ENCODE measurements at regions not wholly inside any gene's neighbourhood (a gene's known extent, or its start where the extent isn't known, plus 50 kb on each side); places are given as distances from the start of the nearest gene placed in this dataset.

DNA sequence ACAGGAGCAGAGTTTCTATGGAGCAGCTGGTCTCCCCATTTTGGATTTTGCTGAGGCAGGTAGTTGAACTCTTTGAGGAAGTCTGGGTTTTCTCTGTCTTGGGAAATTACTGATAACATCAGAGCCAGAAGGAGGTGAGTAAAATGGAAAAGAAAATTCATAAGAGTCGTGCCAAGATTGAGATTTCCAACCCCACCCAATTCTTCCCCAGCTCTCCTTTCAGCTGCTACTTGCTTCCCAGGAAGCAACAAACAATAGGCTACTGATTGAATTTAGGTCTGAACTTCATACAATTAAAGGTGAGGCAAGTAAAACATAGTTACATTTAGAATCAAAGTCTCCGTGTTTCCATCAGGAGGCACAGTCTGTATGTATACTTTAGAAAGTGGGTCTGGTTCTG lies 54.6 kb upstream of the EOLA2 start:
- no peak for DNase-seq

DNA sequence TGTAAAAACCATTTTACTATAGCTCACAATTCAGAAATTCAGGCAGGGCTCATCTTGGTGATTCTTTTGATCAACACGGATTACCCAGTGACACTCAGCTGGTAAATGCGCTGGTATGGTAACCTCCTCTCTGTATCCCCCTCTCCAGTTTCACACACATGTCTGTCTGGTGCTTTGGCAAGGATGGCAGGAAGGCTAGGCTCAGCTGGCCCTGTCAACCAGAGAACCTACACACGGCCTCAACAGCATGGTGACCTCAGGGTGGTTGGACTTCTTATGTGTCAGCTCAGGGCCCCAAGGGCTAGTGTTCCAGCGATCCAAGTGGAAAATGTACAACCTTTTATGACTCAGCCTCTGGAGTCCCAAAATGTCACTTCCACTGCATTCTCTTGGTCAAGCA lies 55.7 kb upstream of the EOLA2 start:
- no peak for DNase-seq

DNA sequence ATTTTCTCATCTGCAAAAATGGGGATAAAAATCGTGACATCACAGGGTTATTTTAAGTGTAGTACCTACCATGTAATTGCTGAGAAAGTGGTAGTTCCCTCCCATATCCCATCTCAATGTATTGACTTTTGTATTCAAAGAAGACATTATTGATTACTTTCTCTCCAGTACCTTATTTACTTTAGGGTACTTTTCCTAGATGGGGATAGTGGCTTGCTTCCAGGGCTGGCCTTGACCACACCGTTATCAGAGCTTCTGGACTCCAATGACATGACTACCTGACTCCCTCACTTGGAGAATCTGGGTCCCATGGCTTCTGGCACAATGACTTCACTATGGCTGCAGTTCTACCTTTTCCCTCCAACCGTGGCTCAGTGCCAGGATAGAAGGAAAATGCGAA lies 58.2 kb upstream of the EOLA2 start:
- DNase-seq: no peak

DNA sequence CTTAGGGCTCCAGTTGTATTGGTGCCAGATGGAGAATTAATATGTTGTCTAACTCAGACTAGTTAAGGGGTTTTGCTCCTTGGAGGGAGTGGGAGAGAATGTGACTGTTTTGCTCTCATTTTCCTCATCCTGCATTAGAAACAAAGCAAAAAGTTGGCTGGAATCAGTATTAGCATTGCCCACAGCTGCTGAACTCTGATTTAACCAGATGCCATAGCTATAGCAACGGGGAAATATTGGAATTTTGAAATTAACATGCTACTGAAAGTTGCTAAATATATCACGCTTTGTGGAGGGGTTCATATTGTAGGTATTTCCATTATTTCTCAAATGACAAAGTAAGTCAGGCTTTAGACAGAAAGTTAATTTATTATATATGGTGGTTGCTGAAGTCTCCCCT lies 66.7 kb upstream of the EOLA2 start:
- no peak for DNase-seq

DNA sequence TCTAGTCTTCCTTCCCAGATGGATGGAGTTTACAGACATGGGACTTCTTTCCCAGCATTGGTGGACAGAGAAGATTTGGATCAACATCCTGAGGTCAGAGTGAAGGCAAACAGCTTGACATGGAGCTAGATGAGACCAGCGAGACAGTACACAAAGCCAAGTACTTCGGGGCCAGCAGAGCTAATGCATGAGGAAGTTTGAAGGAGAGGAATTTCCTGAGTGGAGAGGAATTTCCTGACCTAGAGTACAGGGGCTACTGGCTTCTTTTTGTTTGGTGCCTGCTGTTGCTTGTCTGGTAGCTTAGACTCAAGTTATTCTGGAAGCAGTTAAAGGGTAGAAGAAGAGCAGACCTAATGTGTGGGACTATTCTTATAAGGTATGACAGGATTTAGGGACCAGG lies 69.1 kb upstream of the EOLA2 start:
- no peak for DNase-seq

DNA sequence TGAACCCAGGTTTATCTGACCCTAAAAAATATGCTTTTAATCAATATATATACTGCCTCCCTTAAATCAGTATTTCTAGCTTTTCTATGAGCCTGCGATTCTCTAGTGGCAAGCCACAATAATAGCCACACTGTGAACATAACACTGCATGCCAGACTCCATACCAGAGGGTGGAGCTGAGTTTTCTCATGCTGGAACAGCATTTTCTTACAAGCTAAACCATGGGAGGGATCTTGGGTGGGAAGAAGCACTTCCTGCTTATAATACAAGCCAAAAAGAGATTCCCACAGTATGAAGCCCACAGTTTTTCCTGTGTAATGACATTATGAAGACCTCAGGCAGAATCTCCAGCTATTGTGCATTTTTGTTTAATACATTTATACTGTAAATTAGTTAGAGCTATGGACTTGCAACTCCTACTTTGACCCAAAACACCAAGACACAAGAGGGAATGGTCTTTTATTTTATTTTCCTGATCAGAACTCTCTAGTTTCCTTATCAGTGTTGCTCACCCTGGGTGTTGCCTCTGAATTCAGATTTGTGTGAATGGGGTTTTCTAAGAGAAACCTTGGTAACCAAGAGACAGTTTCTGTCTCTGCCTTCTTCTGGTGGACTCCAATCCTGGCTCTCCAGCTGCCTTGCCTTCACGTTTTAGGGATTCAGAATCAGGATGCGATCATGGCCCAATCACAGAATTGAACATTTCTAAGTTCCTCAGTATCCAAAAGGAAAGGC lies 74.5 kb upstream of the EOLA2 start:
- no peak for DNase-seq

DNA sequence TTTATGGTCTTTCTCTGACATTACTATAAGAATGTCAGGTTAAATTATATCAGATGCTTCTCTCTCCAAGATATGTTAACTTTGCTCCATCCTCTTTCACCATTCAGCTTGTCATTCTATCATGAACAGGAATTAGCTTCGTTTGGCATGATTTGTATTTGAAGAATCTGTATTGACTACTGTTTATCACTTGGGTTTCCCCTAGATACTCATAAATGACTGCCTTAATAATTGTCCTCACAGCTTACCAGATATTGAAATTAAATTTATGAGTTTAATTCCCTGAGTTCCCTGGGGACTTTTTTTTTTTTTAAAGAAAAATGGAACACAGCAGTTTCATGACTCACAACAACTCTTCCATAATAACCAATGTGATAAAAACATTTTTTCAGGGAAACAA lies 76.2 kb upstream of the EOLA2 start:
- DNase-seq: no peak

DNA sequence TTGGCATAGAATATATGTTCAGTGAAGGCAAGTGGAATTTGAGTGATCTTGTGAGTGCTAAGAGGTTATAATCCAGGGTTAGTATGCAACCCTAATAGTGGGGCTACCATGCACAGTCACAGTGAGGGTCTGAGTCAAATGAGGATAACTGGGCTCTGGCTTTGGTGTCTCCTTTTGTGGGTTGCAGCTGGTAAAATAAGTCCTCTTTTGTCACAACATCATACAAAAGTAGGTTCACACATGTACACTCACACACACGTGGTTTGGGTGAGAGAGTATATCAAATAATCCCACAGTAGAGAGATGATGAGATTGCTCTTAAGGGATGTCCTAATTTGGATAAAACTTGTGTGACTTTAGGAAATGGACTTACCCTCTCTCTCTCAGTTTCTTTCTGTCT lies 79.6 kb upstream of the EOLA2 start:
- no peak for DNase-seq

DNA sequence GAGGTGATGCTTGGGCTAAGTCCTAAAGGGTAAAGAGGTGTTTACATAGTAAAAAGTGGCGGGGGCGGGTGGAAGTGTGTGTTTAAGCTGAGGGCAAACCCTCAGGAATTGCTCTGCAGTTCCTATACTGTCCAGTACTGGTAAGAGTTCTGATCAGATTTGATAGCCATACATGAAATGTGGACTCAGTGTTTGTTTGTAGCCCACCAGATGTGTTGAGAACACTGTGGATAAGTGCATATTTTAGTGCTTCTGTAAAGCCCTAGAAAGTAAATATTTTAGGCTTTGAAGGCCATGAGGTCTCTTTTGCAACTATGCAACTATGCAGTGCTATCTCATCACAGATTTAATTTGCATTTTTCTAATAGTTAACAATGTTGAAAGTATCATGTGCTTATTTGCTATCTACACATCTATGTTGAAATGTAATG lies 80.7 kb upstream of the EOLA2 start:
- no peak for DNase-seq

DNA sequence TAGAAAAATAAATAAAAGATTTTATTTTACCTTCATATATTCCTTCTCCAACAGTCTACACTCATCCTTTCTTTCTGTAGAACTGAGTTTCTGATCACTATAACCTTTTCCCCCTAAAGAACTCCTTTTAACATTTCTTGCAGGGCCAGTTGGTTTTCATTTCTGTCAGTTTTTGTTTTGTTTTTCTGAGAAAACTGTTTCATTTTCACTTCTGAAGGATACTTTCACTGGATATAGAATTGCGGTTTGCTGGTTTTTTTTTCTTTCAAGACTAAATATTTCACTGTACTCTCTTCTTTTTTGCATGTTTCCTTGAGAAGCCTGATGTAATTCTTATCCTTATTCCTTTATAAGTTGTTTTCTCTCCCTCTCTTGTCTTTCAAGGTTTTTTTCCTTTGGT lies 90.4 kb upstream of the EOLA2 start:
- no peak for DNase-seq

DNA sequence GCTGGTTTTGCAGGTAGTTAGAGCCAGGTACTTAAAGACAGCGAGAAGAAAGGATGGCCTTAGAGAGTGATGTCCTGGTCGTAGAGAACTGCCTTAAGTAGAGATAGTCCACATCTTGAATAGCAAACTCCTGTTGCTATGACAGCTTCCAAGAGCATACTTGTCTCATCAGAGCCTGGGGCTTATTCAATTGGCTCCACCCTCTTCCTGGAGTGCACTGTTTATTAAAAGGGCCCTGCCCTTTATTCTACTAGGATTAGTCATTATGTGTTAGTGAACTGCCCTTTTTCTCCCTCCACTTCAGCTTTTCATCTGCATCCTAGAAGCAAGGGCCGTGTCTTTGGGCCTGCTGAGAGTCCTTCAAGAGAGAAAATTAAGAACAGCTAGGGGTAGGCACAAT lies 94.5 kb upstream of the EOLA2 start:
- DNase-seq: no peak

DNA sequence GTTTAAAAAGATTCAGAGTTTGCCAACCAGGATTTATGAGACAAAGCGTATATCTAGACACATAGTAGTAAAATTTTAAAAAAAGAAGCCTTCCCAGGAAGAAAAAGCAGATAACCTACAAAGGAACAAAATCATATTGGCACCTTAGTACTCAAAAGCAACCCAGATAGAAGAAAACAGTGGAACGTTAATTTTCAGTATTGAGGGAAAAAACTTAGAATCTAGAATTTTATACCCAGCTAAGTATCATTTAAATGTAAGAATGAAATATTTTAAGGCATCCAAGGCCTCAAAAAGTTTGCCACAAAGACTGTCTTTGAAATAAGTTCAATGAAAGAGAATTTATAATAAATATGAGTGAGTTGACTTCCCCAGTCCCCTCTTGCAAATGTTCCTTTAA lies 96.5 kb upstream of the EOLA2 start:
- no peak for DNase-seq

DNA sequence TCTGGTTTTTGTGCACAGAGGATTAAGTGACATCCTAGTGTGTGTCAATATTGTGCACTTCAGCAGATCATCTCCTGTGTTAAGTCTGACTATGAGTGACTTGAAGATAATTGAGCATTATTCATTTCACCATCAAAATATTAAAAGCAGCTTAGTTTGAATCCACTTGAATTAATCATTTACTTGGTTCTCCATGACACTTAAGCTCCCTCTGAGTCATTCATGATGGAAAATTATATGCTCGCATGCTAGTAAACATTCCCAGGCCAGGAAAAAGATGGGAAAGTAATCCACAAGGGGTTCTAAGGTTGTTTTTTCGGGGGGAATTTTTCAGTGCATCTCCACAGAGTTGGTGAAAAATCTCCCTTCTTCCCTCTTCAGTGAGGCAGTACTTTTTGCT lies 97.2 kb upstream of the EOLA2 start:
- DNase-seq: no peak

DNA sequence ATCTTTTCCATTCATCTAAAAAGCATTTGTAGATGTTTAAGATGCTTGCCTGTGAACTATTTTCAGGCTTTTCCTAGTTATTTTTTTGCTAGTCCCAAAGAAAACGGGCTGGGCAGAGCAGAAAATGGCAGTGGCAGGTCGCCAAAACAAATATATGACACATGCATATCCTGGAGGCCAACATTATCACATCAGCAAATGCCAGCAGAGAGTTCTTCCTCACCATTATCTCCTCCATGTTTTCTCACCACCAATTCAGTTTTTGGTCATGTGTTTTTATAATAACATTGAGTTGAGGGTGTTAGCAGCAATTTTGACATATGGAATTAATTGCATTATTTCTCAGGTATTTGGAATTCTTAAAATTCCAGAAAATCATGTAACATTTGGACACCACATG lies 97.9 kb upstream of the EOLA2 start:
- no peak for DNase-seq

DNA sequence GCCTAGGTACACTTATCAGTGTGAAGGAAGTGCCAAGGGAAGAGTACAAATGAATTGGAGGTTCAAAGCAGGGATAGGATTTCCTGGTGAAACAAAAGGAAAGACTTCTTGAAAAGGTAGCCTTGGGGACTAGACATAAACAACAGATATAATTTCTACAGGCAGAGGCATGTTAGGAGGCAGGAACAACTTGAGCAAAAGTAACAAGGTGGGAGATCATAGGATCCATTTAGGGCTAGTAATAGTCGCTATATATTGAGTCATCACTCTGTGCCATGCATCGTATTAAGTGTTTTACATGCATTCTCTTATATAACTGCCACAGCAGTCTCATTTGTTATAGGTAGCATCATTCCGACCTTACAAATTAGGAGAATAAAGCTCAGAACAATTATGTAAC lies 98.3 kb upstream of the EOLA2 start:
- no peak for DNase-seq

DNA sequence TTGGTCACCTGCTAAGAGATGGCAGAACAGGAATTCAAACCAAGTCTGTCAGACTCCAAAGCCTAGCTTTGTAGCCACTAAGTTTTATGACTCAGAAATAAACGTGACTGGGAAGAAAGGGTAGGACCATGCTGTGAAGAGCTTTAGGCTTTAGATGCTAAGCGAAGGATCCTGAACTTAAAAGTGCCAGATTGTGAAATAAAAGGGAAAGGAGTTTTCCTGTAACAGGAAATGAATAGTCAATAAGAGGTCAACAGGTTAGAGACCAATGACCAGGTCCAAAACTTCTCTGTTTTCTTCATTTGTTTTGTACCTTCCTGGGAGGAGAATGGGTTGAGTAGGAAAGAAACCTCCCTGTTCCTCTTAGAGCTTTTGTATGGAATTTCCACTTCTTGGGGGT lies 98.8 kb upstream of the EOLA2 start:
- no peak for DNase-seq

DNA sequence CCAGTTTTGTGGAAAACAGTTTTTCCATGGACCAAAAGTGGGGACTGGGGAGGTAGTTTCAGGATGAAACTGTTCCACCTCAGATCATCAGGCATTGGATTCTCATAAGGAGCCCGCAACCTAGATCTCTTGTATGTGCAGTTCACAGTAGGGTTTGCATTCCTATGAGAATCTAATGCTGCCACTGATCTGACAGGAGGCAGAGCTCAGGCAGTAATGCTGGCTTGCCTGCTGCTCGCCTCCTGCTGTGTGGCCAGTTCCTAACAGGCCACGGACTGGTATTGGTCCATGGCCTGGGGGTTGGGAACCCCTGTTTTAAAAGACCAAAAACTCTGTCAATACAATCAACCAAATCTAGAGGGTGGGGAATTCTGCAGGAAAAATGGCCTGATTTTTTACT lies 100.0 kb upstream of the EOLA2 start:
- DNase-seq: no peak

DNA sequence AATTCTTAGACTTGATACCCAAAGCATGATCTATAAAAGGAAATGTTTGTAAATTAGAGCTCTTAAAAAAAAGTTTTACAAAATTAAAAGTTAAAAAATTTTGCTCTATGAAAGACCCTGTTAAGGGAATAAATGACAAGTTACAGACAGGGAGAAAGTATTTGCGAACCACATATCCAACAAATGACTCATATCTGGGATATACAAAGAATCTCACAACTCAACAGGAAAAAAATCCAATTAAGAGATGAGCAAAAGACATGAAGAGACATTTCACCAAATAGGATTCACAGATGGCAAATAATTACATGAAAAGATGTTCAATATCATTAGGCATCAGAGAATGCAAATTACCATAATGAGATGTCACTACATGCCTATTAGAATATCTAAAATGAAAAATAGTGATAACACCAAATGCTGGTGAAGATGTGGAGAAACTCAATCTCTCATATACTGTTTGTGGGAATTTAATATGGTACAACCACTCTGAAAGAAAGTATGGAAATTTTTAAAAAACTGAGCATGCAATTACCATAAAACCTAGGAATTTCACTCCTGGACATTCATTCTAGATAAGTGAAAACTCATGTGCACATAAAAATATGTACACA lies 100.8 kb upstream of the EOLA2 start:
- DNase-seq: no peak

DNA sequence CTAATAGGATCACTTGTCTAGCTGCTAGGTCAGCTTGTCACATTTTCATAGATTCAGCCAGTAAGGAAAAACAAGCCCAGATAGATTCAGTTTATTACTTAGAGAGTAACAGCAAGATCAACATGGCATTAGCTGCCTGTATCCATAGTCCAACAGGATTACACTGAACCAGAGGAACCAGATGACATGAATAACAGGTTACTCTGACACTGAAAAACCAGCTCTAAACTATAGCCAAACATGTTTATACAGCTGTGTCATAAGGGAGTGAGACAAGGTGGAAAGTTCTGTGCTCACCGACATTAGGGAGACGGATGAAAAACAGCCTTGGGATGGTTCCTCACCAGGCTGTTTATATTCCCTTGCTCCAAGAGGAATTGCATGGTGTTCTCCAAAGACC lies 102.9 kb upstream of the EOLA2 start:
- no peak for DNase-seq

DNA sequence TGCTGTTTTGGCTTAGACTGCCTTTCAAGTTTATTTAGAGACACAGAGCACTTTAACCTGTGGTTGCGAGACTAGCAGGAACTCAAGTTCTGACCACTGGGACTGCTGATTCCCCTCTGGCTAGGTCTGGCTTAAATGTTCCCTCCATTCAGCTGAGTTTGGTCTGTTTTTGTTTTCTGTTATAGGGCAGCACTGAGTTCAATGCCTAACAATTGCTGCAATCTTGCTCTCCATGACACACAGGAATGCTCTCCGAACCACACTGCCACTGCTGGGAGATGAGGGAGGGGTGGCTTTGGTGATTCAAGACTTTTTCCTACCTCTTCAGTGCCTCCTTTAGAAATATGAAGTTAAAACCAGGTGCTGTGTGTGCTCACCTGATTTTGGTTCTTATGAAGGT lies 106.3 kb upstream of the EOLA2 start:
- DNase-seq: no peak

DNA sequence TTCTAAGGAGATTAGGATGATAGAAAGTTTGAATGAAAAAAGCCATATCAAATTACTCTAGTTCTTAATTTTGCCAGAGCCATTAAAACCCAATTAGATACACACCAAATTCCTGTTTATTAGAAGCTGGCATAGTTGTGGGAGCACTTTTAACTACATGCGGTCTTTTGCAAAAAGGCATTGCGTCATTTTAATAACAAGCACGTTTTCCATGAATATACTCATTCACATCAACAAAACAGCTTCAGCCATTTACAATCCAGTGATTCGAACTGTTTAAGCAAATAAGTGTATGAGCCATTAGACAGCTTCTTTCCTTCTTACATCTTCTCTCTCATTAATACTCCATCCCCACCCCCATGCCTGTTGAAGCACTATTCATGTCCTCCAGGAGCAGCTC lies 109.5 kb upstream of the EOLA2 start:
- no peak for DNase-seq

DNA sequence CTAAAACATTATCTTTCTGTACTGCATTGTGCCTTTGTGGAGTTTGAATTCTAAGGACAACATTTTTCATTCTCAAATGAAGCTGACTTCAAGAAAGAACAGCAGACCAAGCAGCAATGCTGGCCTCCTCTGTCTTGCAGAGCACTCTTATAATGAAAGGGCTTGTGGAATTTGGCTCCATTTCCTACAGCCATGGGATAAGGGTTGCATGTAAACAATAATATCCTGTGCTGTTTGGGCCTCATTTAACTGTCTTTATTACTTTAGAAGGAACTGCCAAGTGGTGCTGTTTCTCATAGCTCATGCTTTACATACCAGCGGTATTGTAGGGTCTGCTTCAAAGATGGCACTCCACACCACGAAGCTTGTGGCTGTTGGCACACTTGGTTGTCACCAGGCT lies 111.4 kb upstream of the EOLA2 start:
- DNase-seq: no peak

DNA sequence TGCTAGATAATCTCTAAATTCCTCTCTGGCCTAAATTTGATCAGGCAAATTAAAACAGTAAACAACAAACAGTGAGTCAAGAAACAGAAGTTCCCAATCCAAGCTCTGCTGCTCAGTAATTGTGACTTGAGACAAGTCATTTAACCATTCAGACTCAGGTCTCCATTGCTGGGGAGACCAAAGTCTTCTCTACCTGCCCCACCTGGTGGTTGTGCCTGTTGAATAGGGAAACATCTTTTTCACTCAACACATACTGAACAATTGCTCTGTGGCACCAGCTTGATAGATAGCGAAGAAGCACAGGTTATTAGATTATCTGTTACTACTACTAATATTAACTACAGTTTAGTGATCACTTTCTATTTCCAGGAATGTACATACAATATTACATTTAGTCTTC lies 112.1 kb upstream of the EOLA2 start:
- no peak for DNase-seq

DNA sequence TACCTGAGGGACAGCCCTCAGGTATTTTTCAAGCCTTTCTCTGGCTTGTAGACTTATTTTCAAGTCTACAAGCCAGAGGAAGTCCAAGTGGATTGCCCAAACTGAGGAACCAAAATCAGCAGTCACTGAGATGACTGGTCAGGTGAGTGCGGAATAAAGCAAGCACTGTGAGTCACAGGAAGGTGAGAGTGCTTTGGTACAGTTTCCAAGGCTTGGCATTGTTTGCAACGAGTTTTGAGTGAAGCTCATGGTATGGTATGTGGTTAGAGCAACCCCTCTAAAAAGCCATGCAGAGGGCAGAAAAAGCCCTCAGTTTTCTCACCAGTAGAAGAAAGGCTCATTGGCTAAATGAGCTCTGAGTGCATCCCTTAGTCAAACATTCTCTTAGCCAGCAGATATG lies 112.8 kb upstream of the EOLA2 start:
- no peak for DNase-seq

DNA sequence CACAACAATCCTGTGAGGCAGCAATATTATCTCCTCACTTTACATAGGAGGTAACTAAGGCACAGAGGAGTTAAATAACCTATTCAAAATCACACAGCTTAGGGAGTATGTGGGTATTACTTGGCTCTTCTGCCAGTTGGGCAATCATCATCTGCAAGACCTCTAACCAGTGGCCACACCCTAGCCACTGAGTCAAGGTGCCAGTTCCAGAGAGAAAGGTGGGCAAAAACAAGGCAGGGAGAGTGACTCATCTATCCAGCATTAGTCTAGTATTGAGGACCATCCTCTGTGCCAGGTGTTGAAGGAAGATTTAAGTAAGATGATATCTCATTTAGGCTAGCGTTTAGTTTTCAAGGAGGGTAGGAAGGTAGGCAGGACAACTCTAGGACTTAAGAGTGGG lies 113.9 kb upstream of the EOLA2 start:
- DNase-seq: no peak
